Adipocyte (in vitro differentiated cells): ENCODE measurements at regions not wholly inside any gene's neighbourhood (a gene's known extent, or its start where the extent isn't known, plus 50 kb on each side); places are given as distances from the start of the nearest gene placed in this dataset.

Experiments used
- DNase-seq: peaks from one replicate; pipeline ENCODE4 v3.0.0-alpha.2; 2015; ENCODE audit warnings: low read depth
- H3K27me3 ChIP-seq: replicated peaks from 2 replicates; pipeline ENCODE4 v1.7.0; 2013; ENCODE audit warnings: mild to moderate bottlenecking, low read length, moderate library complexity; ENCODE audit not compliant: control insufficient read depth, insufficient read depth
- H3K36me3 ChIP-seq: 2 replicates; pipeline ENCODE4 v1.7.0; 2013; ENCODE audit warnings: low read length, mild to moderate bottlenecking, moderate library complexity; ENCODE audit not compliant: control insufficient read depth, insufficient read depth, severe bottlenecking
- H3K4me1 ChIP-seq: 2 replicates; pipeline ENCODE4 v1.7.0; 2013; ENCODE audit warnings: mild to moderate bottlenecking, low read length, moderate library complexity; ENCODE audit not compliant: control insufficient read depth, insufficient read depth
- H3K4me3 ChIP-seq: 2 replicates; pipeline ENCODE4 v1.7.0; 2013; ENCODE audit warnings: mild to moderate bottlenecking, low read length, moderate library complexity
- H3K9ac ChIP-seq: 2 replicates; pipeline ENCODE4 v1.7.0; 2013; ENCODE audit warnings: mild to moderate bottlenecking, low read length, moderate library complexity
- H3K9me3 ChIP-seq: 2 replicates; pipeline ENCODE4 v1.7.0; 2013; ENCODE audit warnings: mild to moderate bottlenecking, low read length, moderate library complexity; ENCODE audit not compliant: control insufficient read depth

DNA sequence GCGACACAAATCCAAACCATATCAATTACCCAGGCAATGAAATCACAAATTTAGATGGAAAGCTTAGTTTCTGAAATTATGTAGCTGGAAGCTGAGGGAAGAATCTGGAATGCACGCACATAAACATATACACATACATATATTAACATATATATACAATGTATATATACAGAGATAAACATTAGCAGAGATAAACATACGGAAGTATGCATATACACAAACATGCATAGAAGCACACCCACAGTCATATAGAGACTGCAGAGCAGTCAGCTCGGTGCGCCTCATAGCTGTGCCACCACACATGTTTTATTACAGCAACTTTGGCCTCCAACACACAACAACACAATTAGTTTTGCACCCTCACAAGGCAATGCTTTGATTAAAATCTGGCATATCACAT is 288.1 kb downstream of the TEX29 start:
- no peaks in the 10 kb centered on the region for H3K36me3 ChIP-seq
- H3K27me3 ChIP-seq: no peaks in the 10 kb centered on the region
- H3K9me3 ChIP-seq: no peaks in the 10 kb centered on the region
- no peak overlapping the region for H3K4me3 ChIP-seq
- no peak for DNase-seq
- H3K9ac ChIP-seq: no peak overlapping the region
- H3K4me1 ChIP-seq: no peaks in the 10 kb centered on the region

DNA sequence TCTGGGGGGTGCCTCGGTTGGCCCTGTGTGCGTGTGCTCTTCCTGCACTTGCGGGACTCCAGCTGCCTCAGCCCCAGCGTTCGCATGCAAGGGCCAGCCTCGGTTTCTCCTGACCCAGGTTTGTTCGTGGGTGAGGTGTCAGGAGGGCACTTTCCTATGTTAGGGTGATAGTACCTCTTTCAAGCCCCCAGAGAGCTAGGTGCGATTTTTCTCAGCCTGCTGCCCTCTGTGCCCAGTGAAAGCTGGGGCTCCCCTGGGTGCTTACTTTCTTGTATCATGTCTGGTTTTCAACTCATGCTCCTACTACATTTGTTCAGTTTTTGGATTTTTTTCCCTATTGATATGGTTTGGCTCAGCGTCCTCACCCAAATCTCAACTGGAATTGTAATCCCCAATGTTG is 289.2 kb downstream of the TEX29 start:
- Histone ChIP-seq H3K4me3 (no peak overlapping the region), H3K27me3 (no peaks in the 10 kb centered on the region), H3K36me3 (no peaks in the 10 kb centered on the region), H3K9ac (no peak overlapping the region), H3K9me3 (no peaks in the 10 kb centered on the region), H3K4me1 (no peaks in the 10 kb centered on the region)
- no peak for DNase-seq

DNA sequence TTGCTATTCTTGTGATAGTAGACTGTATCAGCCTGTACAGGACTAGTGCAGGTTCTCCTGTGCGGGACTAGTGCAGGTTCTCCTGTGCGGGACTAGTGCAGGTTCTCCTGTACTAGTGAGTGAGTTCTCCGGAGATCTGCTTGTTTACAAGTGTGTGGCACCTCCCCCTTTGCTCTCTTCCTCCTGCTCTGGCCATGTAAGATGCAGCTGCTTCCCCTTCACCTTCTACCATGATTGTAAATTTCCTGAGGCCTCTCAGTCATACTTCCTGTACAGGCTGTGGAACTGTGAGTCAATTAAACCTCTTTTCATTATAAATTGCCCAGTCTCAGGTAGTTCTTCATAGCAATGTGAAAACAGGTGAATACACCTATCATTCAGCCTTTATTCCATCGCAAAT is 289.6 kb downstream of the TEX29 start:
- no peak for DNase-seq
- H3K27me3 ChIP-seq: no peaks in the 10 kb centered on the region
- H3K9ac ChIP-seq: no peak overlapping the region
- H3K9me3 ChIP-seq: no peaks in the 10 kb centered on the region
- H3K36me3 ChIP-seq: no peaks in the 10 kb centered on the region
- H3K4me1 ChIP-seq: no peaks in the 10 kb centered on the region
- H3K4me3 ChIP-seq: no peak overlapping the region

DNA sequence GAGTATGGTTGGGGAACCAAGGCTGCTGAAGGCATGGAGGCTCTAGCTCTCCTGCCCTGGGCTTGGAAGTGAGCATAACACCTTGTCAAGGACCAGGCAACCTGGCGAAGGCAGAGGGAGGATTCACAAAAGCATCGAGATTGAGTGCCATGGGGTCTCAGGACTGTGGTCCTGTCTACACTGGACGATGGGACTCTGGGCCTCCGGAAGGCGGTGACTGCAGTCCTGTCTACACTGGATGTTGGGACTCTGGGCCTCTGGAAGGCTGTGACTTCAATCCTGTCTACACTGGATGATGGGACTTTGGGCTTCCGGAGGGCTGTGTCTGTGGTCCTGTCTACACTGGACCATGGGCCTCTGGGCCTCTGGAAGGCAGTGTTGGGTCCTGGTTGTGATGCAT is 290.4 kb downstream of the TEX29 start:
- H3K36me3 ChIP-seq: no peaks in the 10 kb centered on the region

DNA sequence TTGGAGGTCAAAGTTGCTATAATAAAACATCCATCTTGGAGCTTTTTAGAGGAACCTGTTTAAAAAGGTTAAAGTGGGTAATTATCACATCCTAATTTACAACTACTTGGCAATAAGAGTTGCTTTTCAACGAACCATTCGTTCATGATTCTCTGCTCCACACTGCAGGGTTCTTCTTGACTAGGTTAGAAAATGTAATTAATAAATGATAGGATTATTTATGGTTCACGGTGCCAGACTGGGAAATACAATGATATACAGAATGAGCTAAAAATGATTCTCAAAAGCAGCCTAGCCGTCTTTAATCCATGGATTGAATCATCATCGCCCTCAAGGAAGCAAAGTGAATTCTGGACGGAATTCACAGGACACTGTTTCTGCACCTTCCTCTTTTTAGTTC is 291.2 kb downstream of the TEX29 start:
- Histone ChIP-seq H3K36me3 (no peaks in the 10 kb centered on the region), H3K9ac (no peak overlapping the region), H3K4me1 (no peaks in the 10 kb centered on the region), H3K4me3 (no peak overlapping the region), H3K9me3 (no peaks in the 10 kb centered on the region), H3K27me3 (no peaks in the 10 kb centered on the region)
- no peak for DNase-seq

More for the DNA sequence above, 290.4 kb downstream of the TEX29 start:
- Histone ChIP-seq H3K9ac (no peak overlapping the region), H3K4me1 (no peaks in the 10 kb centered on the region), H3K4me3 (no peak overlapping the region), H3K9me3 (no peaks in the 10 kb centered on the region), H3K27me3 (no peaks in the 10 kb centered on the region)
- no peak for DNase-seq

DNA sequence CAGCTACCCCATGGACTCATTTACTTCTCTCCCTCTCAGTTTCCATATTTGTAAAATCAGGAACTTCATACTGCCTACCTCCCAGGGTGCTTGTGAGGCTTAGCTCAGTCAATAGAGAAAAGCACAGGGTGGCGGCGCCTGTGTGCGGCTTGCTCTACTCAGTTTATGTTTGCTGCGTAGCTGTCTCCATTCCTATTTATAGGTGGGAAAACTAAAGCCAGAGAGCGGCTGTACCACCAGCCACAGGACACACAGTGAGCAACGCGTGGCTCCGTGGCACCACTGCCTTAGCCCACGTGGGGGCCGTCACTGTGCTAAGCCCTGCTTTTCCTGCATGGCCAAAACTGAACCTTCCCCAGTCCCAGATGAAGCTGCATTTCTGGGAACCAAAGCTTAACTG is 292.4 kb downstream of the TEX29 start:
- no peaks in the 10 kb centered on the region for H3K27me3 ChIP-seq
- no peak overlapping the region for H3K4me3 ChIP-seq
- H3K36me3 ChIP-seq: no peaks in the 10 kb centered on the region
- no peak overlapping the region for H3K9ac ChIP-seq
- no peaks in the 10 kb centered on the region for H3K4me1 ChIP-seq
- no peak for DNase-seq
- H3K9me3 ChIP-seq: no peaks in the 10 kb centered on the region

DNA sequence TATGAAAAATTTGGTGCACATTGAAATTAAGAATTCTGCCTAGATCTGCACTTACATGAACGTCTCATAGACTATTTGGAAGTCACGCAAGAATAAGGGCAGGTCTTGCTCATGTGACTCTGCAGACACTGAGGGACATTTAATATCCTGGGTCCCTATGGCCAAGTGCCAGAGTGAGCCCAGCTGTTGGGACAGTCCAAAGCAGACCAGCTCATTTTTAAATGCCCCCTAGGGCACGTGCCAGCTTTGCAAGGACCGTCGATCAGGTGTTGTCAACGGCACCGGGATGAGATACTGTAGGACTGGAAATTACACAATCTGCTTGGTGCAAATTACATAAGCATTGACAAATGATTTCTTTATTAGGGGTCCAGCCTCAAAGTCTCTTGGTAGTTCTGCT is 293.6 kb downstream of the TEX29 start:
- Histone ChIP-seq H3K4me3 (no peak overlapping the region), H3K4me1 (no peaks in the 10 kb centered on the region), H3K9me3 (no peaks in the 10 kb centered on the region), H3K9ac (no peak overlapping the region), H3K36me3 (no peaks in the 10 kb centered on the region), H3K27me3 (no peaks in the 10 kb centered on the region)
- no peak for DNase-seq

DNA sequence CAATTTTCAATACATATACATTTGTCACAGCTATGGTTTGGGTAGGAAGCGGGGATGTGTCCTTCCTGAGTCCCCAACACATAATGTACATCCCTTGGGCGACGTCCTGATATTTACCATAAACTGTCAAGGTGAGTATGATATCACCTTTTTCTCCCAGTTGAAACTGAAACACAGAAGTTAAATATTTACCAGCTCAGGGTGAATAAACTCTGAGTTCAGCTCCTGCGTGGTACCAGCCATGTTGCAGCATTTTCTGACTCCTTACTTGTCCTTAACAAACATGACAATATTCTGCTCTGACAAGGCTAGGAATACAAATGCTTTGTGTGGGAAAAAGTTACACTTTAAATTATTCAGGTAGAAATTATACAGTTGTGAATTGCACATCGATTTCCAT is 294.2 kb downstream of the TEX29 start:
- H3K4me1 ChIP-seq: no peaks in the 10 kb centered on the region
- H3K27me3 ChIP-seq: no peaks in the 10 kb centered on the region
- no peaks in the 10 kb centered on the region for H3K36me3 ChIP-seq
- no peaks in the 10 kb centered on the region for H3K9me3 ChIP-seq
- no peak for DNase-seq
- no peak overlapping the region for H3K9ac ChIP-seq
- no peak overlapping the region for H3K4me3 ChIP-seq

DNA sequence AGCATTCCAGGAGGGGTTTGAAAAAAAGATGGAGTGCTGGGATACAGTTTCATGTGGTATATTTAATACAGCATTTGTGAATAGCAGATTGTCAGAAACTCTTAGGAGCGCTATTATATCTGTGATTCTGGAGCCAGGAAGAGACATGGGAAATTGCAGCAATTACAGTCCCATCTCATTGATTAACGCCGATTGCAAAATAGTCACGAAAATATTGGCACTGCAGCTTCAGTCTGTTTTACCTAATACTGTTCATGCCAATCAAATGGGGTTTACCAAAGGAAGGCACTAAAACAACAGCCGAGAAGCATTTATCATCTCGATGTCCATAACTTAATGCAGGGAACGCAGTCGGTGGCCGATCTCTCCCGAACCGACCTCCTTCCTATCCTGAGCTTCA is 295.8 kb downstream of the TEX29 start:
- no peak overlapping the region for H3K4me3 ChIP-seq
- DNase-seq: no peak
- H3K27me3 ChIP-seq: no peaks in the 10 kb centered on the region
- no peak overlapping the region for H3K9ac ChIP-seq
- no peaks in the 10 kb centered on the region for H3K4me1 ChIP-seq
- no peaks in the 10 kb centered on the region for H3K9me3 ChIP-seq
- H3K36me3 ChIP-seq: no peaks in the 10 kb centered on the region

DNA sequence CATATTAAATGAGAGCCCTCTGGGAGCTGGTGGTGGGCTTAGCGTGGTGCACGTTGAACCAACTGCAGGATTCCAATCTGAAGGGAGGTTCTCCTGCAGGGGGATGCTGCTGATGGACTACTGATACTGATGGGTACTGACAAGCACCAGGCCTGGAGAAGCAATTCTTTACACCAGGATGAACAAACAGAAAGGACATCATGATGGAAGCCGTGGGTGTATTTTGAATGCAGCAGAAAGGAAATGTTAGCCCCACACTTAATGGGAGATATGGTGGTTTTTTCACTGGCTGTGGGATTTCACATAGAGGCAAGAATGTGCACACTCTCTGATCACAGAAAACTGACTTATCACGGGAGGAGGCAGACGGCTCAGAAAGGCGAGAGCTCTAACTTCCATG is 299.7 kb downstream of the TEX29 start:
- DNase-seq: no peak
- no peaks in the 10 kb centered on the region for H3K4me1 ChIP-seq
- H3K9me3 ChIP-seq: no peaks in the 10 kb centered on the region
- H3K4me3 ChIP-seq: no peak overlapping the region
- no peak overlapping the region for H3K9ac ChIP-seq
- peaks cover 1% of the 10 kb centered on the region for H3K27me3 ChIP-seq
- no peaks in the 10 kb centered on the region for H3K36me3 ChIP-seq

DNA sequence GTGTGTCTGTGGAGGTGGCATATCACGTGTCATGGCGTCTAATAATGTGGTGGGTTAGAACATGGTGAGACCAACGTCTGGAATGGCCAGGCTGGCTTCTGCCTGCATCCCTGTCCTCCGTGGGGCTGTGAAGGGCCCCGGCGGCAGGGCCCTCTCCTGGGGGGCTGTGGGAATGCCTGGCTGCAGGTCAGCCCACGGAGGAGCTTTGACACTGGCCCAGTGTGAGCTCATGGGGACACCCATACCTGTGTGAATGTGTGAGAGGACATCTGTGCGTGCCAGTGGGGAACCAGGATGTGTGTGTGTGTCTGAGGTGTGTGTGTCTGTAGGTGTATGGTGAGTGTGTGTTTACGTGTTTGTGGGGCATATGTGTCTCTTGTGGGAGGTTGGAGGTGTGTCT is 300.1 kb downstream of the TEX29 start:
- H3K4me1 ChIP-seq: no peaks in the 10 kb centered on the region
- H3K36me3 ChIP-seq: no peaks in the 10 kb centered on the region
- H3K9me3 ChIP-seq: no peaks in the 10 kb centered on the region
- no peak overlapping the region for H3K9ac ChIP-seq
- peaks cover 5% of the 10 kb centered on the region for H3K27me3 ChIP-seq
- H3K4me3 ChIP-seq: no peak overlapping the region
- no peak for DNase-seq

DNA sequence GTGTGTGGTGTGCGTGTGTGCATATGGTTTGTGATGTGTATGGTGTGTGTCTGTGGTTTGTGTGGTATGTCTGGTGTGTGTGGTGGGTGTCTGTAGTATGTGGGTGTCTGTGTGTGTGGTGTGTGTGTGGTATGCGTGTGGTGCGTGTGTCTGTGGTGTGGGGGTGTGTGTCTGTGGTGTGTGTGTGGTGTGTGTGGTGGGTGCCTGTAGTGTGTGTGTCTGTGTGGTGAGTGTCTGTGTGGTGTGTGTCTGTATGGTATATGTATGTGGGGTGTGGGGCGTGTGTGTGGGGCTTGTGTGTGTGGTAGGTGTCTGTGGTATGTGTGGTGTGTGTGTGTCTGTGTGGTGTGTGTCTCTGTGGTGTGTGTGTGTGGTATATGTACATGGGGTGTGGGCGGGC is 300.7 kb downstream of the TEX29 start:
- no peaks in the 10 kb centered on the region for H3K36me3 ChIP-seq
- no peak overlapping the region for H3K9ac ChIP-seq
- no peak overlapping the region for H3K4me3 ChIP-seq
- no peaks in the 10 kb centered on the region for H3K9me3 ChIP-seq
- H3K27me3 ChIP-seq: peaks cover 5% of the 10 kb centered on the region
- no peaks in the 10 kb centered on the region for H3K4me1 ChIP-seq
- no peak for DNase-seq
